Endothelial cell of umbilical vein (primary cell): ENCODE measurements at regions not wholly inside any gene's neighbourhood (a gene's known extent, or its start where the extent isn't known, plus 50 kb on each side); places are given as distances from the start of the nearest gene placed in this dataset.

Experiments
- BruUV-seq: library from RNA; stranded (reverse); fragments of 400-500 nt; replicated peaks from 2 replicates; lab custom pipeline; 2021; lab: Mats Ljungman, UMichigan
- CTCF ChIA-PET: fragments of 300-600, 350-600 bp; sonication (Branson Sonifier 250); formaldehyde crosslinking; loops from one replicate; lab custom pipeline; 2021; ENCODE audit warnings: antibody characterized with exemption, inconsistent platforms; lab: Charles Lee
- POLR2A ChIA-PET: fragments of 300-600, 350-600 bp; sonication (Branson Sonifier 250); formaldehyde crosslinking; loops from one replicate; lab custom pipeline; 2021; ENCODE audit warnings: antibody characterized with exemption, inconsistent platforms; lab: Charles Lee
- DNase-seq: peaks from one replicate; pipeline ENCODE4 v3.0.0-alpha.2; 2011; ENCODE audit warnings: low read depth, low spot score
- FAIRE-seq: peaks from 2 replicates; lab custom pipeline; 2011; peaks lifted over from hg19 to GRCh38; lab: Jason Lieb, UNC
- H2AFZ ChIP-seq: 2 replicates; pipeline ENCODE4 v1.6.0; 2012; ENCODE audit warnings: low read depth, low read length, control low read depth, inconsistent platforms
- H3K27ac ChIP-seq: 2 replicates; pipeline ENCODE4 v1.5.1; 2011; ENCODE audit warnings: low read depth, mild to moderate bottlenecking, control low read depth, low read length, moderate library complexity; ENCODE audit not compliant: insufficient read depth
- H3K27me3 ChIP-seq, 2 experiments: 2 replicates each; pipeline versions ENCODE4 v1.6.0 to v1.6.1; 2011; ENCODE audit warnings: low read length in 2 of 2, mixed read lengths in 1 of 2; ENCODE audit not compliant: control insufficient read depth in 2 of 2, insufficient read depth in 2 of 2
- H3K36me3 ChIP-seq, 2 experiments: 2 replicates in 1 of 2; 3 replicates in 1 of 2; pipeline ENCODE4 v1.5.1; 2011; ENCODE audit warnings: low read length in 2 of 2, mild to moderate bottlenecking in 1 of 2, moderate library complexity in 1 of 2; ENCODE audit not compliant: control insufficient read depth in 2 of 2, insufficient read depth in 2 of 2; ENCODE audit errors: extremely low read depth in 1 of 2
- H3K4me1 ChIP-seq: 3 replicates; pipeline ENCODE4 v1.5.1; 2011; ENCODE audit warnings: mild to moderate bottlenecking, low read length; ENCODE audit not compliant: control insufficient read depth, insufficient read depth; ENCODE audit errors: extremely low read depth
- H3K4me2 ChIP-seq: 2 replicates; pipeline ENCODE4 v1.6.1; 2011; ENCODE audit warnings: low read length, control low read depth, mixed read lengths; ENCODE audit not compliant: insufficient read depth
- H3K4me3 ChIP-seq, 3 experiments: fragments of 200-600 bp in 1 of 3; sonication (generic), shearing (Covaris generic) in 1 of 3; replicated peaks in 1 of 3; 2 replicates each; pipeline ENCODE4 v1.5.1; 2011 to 2016; ENCODE audit warnings: control low read depth in 3 of 3, low read length in 3 of 3, mild to moderate bottlenecking in 2 of 3, inconsistent platforms in 1 of 3, low read depth in 1 of 3, moderate library complexity in 1 of 3; ENCODE audit not compliant: insufficient read depth in 1 of 3
- H3K79me2 ChIP-seq: 2 replicates; pipeline ENCODE4 v1.6.0; 2012; ENCODE audit warnings: low read length, inconsistent platforms; ENCODE audit not compliant: control insufficient read depth, insufficient read depth
- H3K9ac ChIP-seq: replicated peaks from 2 replicates; pipeline ENCODE3; 2011; ENCODE audit warnings: low read length, control low read depth; ENCODE audit not compliant: insufficient read depth; ENCODE audit errors: extremely low read depth
- H3K9me1 ChIP-seq: replicated peaks from 3 replicates; pipeline ENCODE4 v1.6.0; 2011; ENCODE audit warnings: mild to moderate bottlenecking, low read length; ENCODE audit not compliant: control insufficient read depth, insufficient read depth; ENCODE audit errors: extremely low read depth
- H3K9me3 ChIP-seq: replicated peaks from 2 replicates; pipeline ENCODE4 v1.5.1; 2012; ENCODE audit warnings: low read length, inconsistent platforms; ENCODE audit not compliant: control insufficient read depth, insufficient read depth
- H4K20me1 ChIP-seq: replicated peaks from 2 replicates; pipeline ENCODE3; 2011; ENCODE audit warnings: mild to moderate bottlenecking, low read length; ENCODE audit not compliant: control insufficient read depth, insufficient read depth; ENCODE audit errors: extremely low read depth
- EZH2 ChIP-seq: IDR thresholded peaks from 2 replicates; pipeline ENCODE4 v1.6.1; 2012; ENCODE audit warnings: borderline replicate concordance, low read depth, mild to moderate bottlenecking, moderate library complexity, low read length, inconsistent platforms; ENCODE audit not compliant: severe bottlenecking
- FOS ChIP-seq: IDR thresholded peaks from 2 replicates; pipeline ENCODE4 v1.6.1; 2011; ENCODE audit warnings: mild to moderate bottlenecking, low read length, moderate library complexity, borderline replicate concordance; ENCODE audit not compliant: insufficient read depth
- MYC ChIP-seq: IDR thresholded peaks from one replicate; pipeline ENCODE4 v1.6.1; 2011; ENCODE audit warnings: mild to moderate bottlenecking, low read depth, low read length
- POLR2A ChIP-seq: IDR thresholded peaks from 2 replicates; pipeline ENCODE4 v1.6.1; 2012; ENCODE audit warnings: low read depth, mild to moderate bottlenecking, control low read depth, low read length
- dilution Hi-C: fragments of 300-500 bp; cut with MboI; formaldehyde crosslinking; loops from one replicate; pipeline ENCODE4 v1.15.0; 2019; ENCODE audit warnings: low sequenced_read_pairs; ENCODE audit not compliant: extremely low pct_ligation_motif_present
- intact Hi-C: fragments of 100-400 bp; cut with micrococcal nuclease; formaldehyde crosslinking; loops from one replicate; pipeline ENCODE4 v1.10.0; 2022
- TF ChIP-seq, protein P1 (sequence below), 2 donors: IDR thresholded peaks; 1 replicate in 1 of 2; 2 replicates in 1 of 2; pipeline ENCODE4 v1.5.1; 2011; ENCODE audit warnings: low read length in 2 of 2, mild to moderate bottlenecking in 2 of 2, moderate library complexity in 2 of 2, control low read depth in 1 of 2, inconsistent platforms in 1 of 2, low read depth in 1 of 2; ENCODE audit not compliant: insufficient read depth in 1 of 2; ENCODE audit errors: extremely low read depth in 1 of 2

DNA sequence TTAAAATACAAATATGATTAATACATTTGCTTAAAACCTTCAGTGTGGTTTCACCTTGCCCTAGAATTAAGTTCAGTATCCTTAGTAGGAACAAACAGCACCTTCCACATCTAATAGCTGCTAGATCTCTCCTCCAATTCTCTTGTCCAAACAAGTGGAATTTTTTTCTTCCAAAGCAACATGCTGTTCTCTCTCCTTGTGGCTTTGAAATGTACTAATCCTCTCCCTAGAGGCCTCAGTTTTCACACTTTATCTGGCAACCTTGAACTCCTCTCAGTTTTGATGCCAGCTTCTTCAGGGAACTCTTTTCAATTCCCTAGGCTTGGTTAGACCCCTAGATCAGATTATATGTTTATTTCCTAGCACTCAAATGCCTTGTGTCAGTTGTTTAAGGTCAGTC is 87.0 kb downstream of the GLUL start:
- H2AFZ ChIP-seq, result no peak overlapping the region
- H3K27me3 ChIP-seq, result no peaks in the 10 kb centered on the region
- H3K4me1 ChIP-seq, result no peaks in the 10 kb centered on the region
- no peak overlapping the region for H3K4me3 ChIP-seq
- H3K9ac ChIP-seq, result no peak overlapping the region
- no peaks in the 10 kb centered on the region for H3K36me3 ChIP-seq
- no peak overlapping the region for H3K27ac ChIP-seq
- H3K9me1 ChIP-seq, result no peaks in the 10 kb centered on the region
- TF ChIP-seq MYC, result no peak
- TF ChIP-seq, protein P1, sequence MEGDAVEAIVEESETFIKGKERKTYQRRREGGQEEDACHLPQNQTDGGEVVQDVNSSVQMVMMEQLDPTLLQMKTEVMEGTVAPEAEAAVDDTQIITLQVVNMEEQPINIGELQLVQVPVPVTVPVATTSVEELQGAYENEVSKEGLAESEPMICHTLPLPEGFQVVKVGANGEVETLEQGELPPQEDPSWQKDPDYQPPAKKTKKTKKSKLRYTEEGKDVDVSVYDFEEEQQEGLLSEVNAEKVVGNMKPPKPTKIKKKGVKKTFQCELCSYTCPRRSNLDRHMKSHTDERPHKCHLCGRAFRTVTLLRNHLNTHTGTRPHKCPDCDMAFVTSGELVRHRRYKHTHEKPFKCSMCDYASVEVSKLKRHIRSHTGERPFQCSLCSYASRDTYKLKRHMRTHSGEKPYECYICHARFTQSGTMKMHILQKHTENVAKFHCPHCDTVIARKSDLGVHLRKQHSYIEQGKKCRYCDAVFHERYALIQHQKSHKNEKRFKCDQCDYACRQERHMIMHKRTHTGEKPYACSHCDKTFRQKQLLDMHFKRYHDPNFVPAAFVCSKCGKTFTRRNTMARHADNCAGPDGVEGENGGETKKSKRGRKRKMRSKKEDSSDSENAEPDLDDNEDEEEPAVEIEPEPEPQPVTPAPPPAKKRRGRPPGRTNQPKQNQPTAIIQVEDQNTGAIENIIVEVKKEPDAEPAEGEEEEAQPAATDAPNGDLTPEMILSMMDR (IDR thresholded peaks at IDR 0.05; ENCODE audit: extremely low read depth in 1 of 2, insufficient read depth in 1 of 2, low read depth in 1 of 2, low read length in 2 of 2), result no peak
- TF ChIP-seq EZH2, result no peak
- intact Hi-C loops, result no loop called here
- DNase-seq (no peak), FAIRE-seq (no peak)
- no peaks in the 10 kb centered on the region for H4K20me1 ChIP-seq
- ChIA-PET CTCF (no interaction called here), POLR2A (no interaction called here)
- no TSS peak for BruUV-seq
- no peak overlapping the region for H3K4me2 ChIP-seq
- H3K79me2 ChIP-seq, result no peaks in the 10 kb centered on the region
- dilution Hi-C loops, result no loop called here
- no peaks in the 10 kb centered on the region for H3K9me3 ChIP-seq

DNA sequence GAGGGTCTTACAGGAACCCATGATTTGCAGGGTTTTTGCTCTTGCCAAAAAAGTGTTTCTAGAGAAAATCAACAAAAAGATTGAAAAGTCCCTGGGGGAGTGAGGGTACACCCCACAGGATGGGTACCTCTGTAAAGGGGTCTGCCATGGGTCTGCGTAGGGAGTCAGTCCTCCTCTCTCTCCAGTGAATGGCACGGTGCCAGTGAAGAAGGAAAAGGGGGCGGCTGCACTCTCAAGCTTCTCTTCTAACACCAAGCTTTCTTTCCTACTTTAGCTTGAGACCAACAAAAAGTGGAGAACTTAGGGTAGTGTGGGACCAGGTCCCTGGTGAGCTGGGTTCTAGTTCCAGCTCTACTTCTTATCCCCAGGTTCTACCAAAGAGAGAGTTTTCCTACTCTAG is 87.4 kb downstream of the GLUL start:
- no peaks in the 10 kb centered on the region for H4K20me1 ChIP-seq
- no peaks in the 10 kb centered on the region for H3K79me2 ChIP-seq
- no peak overlapping the region for H3K27ac ChIP-seq
- H2AFZ ChIP-seq, result no peak overlapping the region
- no peaks in the 10 kb centered on the region for H3K27me3 ChIP-seq
- dilution Hi-C loops (no loop called here), intact Hi-C loops (no loop called here)
- H3K4me2 ChIP-seq, result no peak overlapping the region
- H3K4me3 ChIP-seq, result no peak overlapping the region
- CTCF ChIA-PET, result no interaction called here
- no peaks in the 10 kb centered on the region for H3K36me3 ChIP-seq
- POLR2A ChIA-PET, result no interaction called here
- no peak for FAIRE-seq
- no peak for DNase-seq
- H3K9ac ChIP-seq, result no peak overlapping the region
- no peaks in the 10 kb centered on the region for H3K9me3 ChIP-seq
- H3K9me1 ChIP-seq, result no peaks in the 10 kb centered on the region
- TF ChIP-seq EZH2, result no peak
- TF ChIP-seq, protein P1 (IDR thresholded peaks at IDR 0.05; ENCODE audit: extremely low read depth in 1 of 2, insufficient read depth in 1 of 2, low read depth in 1 of 2, low read length in 2 of 2), result no peak
- no peak for TF ChIP-seq FOS
- no peak for TF ChIP-seq POLR2A
- no peak for TF ChIP-seq MYC
- BruUV-seq, result no TSS peak
- H3K4me1 ChIP-seq, result no peaks in the 10 kb centered on the region
